Liver (tissue), 7 donors: ENCODE measurements at regions not wholly inside any gene's neighbourhood (a gene's known extent, or its start where the extent isn't known, plus 50 kb on each side); places are given as distances from the start of the nearest gene placed in this dataset.

Source experiments
- DNase-seq: peaks from one replicate; pipeline ENCODE4 v3.0.0-alpha.2; 2017; ENCODE audit warnings: low spot score
- H3K27ac ChIP-seq, 2 donors: one replicate each; pipeline ENCODE4 v1.7.0; 2013; ENCODE audit warnings: inconsistent platforms in 2 of 2, low read length in 2 of 2, control low read depth in 1 of 2, low read depth in 1 of 2, mild to moderate bottlenecking in 1 of 2
- H3K27me3 ChIP-seq, 4 donors: one replicate each; pipeline versions ENCODE4 v1.6.1 to v1.7.0; 2013; ENCODE audit warnings: low read length in 3 of 4, inconsistent platforms in 1 of 4, mild to moderate bottlenecking in 1 of 4, moderate library complexity in 1 of 4; ENCODE audit not compliant: control insufficient read depth in 4 of 4, insufficient read depth in 4 of 4
- H3K36me3 ChIP-seq, 4 donors: one replicate each; pipeline versions ENCODE4 v1.6.1 to v1.7.0; 2013; ENCODE audit warnings: low read length in 3 of 4, mild to moderate bottlenecking in 3 of 4, low read depth in 1 of 4, moderate library complexity in 1 of 4; ENCODE audit not compliant: control insufficient read depth in 4 of 4, insufficient read depth in 3 of 4
- H3K4me1 ChIP-seq, 4 donors: one replicate each; pipeline versions ENCODE4 v1.6.1 to v1.7.0; 2013; ENCODE audit warnings: low read length in 3 of 4, mild to moderate bottlenecking in 3 of 4, moderate library complexity in 1 of 4; ENCODE audit not compliant: control insufficient read depth in 4 of 4, insufficient read depth in 4 of 4
- H3K4me3 ChIP-seq, 3 donors: one replicate each; pipeline versions ENCODE4 v1.6.1 to v1.7.0; 2013; ENCODE audit warnings: low read length in 3 of 3, control low read depth in 1 of 3, low read depth in 1 of 3, mild to moderate bottlenecking in 1 of 3
- H3K9ac ChIP-seq, 2 donors: one replicate each; pipeline ENCODE4 v1.7.0; 2013; ENCODE audit warnings: low read length in 2 of 2, mild to moderate bottlenecking in 2 of 2, moderate library complexity in 2 of 2, control low read depth in 1 of 2, low read depth in 1 of 2
- H3K9me3 ChIP-seq, 4 donors: one replicate each; pipeline versions ENCODE4 v1.6.1 to v1.7.0; 2013; ENCODE audit warnings: low read length in 3 of 4; ENCODE audit not compliant: control insufficient read depth in 4 of 4
- EGR1 ChIP-seq, 2 donors: IDR thresholded peaks; 2 replicates each; pipeline ENCODE4 v1.6.1; 2016 to 2018; ENCODE audit warnings: antibody characterized with exemption in 2 of 2, low read depth in 2 of 2
- HNF4A ChIP-seq, 2 donors: conservative IDR thresholded peaks; 2 replicates each; pipeline ENCODE4 v1.6.1; 2016; ENCODE audit warnings: antibody characterized with exemption in 2 of 2, mild to moderate bottlenecking in 2 of 2
- HNF4G ChIP-seq: IDR thresholded peaks from 2 replicates; pipeline ENCODE4 v1.6.1; 2016; ENCODE audit warnings: antibody characterized with exemption
- JUND ChIP-seq, 2 donors: IDR thresholded peaks; 2 replicates each; pipeline ENCODE4 v1.6.1; 2016; ENCODE audit warnings: antibody characterized with exemption in 2 of 2
- NR2F2 ChIP-seq: IDR thresholded peaks from 2 replicates; pipeline ENCODE4 v1.6.1; 2016; ENCODE audit warnings: antibody characterized with exemption
- RAD21 ChIP-seq, 2 donors: IDR thresholded peaks; 2 replicates each; pipeline ENCODE4 v1.6.1; 2016; ENCODE audit warnings: antibody characterized with exemption in 2 of 2, mild to moderate bottlenecking in 2 of 2
- RXRA ChIP-seq, 2 donors: IDR thresholded peaks; 2 replicates each; pipeline ENCODE4 v1.6.1; 2017 to 2018; ENCODE audit warnings: antibody characterized with exemption in 2 of 2, mild to moderate bottlenecking in 1 of 2
- SP1 ChIP-seq: IDR thresholded peaks from 2 replicates; pipeline ENCODE4 v1.6.1; 2018; ENCODE audit warnings: antibody characterized with exemption, mild to moderate bottlenecking
- TAF1 ChIP-seq: conservative IDR thresholded peaks from 2 replicates; pipeline ENCODE4 v1.6.1; 2016; ENCODE audit warnings: antibody characterized with exemption, mild to moderate bottlenecking
- YY1 ChIP-seq: IDR thresholded peaks from 2 replicates; pipeline ENCODE4 v1.6.1; 2016; ENCODE audit warnings: antibody characterized with exemption, mild to moderate bottlenecking
- WGBS: extraction: QIAGEN DNeasy Blood & Tissue Kit; methylation state at CpG from one replicate; pipeline ENCODE4 v1.1.7; 2013; 5-methylcytosine and 5-hydroxymethylcytosine counted together
- TF ChIP-seq, protein P1 (sequence below): IDR thresholded peaks from 2 replicates; pipeline ENCODE4 v1.6.1; 2016; ENCODE audit warnings: antibody characterized with exemption
- TF ChIP-seq, protein P2 (sequence below): IDR thresholded peaks from 2 replicates; pipeline ENCODE4 v1.6.1; 2016; ENCODE audit warnings: antibody characterized with exemption
- TF ChIP-seq, protein P3 (sequence below): IDR thresholded peaks from 2 replicates; pipeline ENCODE4 v1.6.1; 2016; ENCODE audit warnings: antibody characterized with exemption, mild to moderate bottlenecking
- donor health status: healthy.
- donor health status: healthy.
- donor health status: healthy.
- donor health status: healthy.

DNA sequence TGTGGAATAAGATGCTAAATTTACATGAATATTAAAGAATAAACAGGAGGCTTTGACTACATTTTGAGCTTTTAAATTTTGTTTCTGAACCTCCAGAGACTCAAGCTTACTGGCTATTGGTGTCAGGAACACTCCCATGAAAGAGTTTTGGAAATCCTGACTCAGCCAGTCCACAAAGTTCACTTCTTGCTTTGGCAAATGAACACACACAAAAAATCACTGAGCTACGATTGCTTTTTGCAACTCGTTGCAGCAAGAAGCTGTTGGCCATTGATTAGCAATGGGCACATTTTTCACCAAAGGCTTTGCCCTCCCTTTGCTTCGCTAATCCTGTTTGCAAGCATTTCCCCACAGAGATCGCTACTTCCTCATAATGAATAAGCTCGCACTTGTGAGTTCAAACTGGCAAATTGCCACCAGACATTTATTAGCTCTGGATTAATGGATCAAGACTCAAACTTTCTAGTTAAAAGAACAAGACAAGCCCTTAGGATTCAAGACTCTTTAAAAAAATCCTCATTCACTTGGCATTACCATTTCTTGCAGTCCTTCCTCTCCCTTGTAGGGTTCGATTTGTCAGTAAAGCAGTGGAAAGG is 343.2 kb upstream of the ONECUT1 start:
- DNase-seq = no peak
- no peaks in the 10 kb centered on the region for H3K27me3 ChIP-seq
- H3K9ac ChIP-seq = no peak overlapping the region
- no peaks in the 10 kb centered on the region for H3K36me3 ChIP-seq
- H3K9me3 ChIP-seq = no peaks in the 10 kb centered on the region
- H3K4me1 ChIP-seq = peaks cover 0 to 9% (median 4%) of the 10 kb centered on the region in 4 donors
- H3K4me3 ChIP-seq = no peak overlapping the region
- TF ChIP-seq, protein P1, sequence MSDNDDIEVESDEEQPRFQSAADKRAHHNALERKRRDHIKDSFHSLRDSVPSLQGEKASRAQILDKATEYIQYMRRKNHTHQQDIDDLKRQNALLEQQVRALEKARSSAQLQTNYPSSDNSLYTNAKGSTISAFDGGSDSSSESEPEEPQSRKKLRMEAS = peak; percentile 6
- TF ChIP-seq TAF1 (no peak), SP1 (peak; percentile 63), NR2F2 (no peak), JUND (IDR thresholded peaks at IDR 0.05) (peak; percentile 94 to 99), YY1 (peak; percentile 78), RXRA (IDR thresholded peaks at IDR 0.05) (peak; percentile 44 to 66), HNF4G (peak; percentile 25), EGR1 (IDR thresholded peaks at IDR 0.05; ENCODE audit: low read depth in 2 of 2) (no peak), RAD21 (IDR thresholded peaks at IDR 0.05) (peak; percentile 54 to 62), HNF4A (conservative IDR thresholded peaks at IDR 0.05) (peak; percentile 73 to 80)
- TF ChIP-seq, protein P2, sequence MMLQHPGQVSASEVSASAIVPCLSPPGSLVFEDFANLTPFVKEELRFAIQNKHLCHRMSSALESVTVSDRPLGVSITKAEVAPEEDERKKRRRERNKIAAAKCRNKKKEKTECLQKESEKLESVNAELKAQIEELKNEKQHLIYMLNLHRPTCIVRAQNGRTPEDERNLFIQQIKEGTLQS = peak; percentile 92
- TF ChIP-seq, protein P3, sequence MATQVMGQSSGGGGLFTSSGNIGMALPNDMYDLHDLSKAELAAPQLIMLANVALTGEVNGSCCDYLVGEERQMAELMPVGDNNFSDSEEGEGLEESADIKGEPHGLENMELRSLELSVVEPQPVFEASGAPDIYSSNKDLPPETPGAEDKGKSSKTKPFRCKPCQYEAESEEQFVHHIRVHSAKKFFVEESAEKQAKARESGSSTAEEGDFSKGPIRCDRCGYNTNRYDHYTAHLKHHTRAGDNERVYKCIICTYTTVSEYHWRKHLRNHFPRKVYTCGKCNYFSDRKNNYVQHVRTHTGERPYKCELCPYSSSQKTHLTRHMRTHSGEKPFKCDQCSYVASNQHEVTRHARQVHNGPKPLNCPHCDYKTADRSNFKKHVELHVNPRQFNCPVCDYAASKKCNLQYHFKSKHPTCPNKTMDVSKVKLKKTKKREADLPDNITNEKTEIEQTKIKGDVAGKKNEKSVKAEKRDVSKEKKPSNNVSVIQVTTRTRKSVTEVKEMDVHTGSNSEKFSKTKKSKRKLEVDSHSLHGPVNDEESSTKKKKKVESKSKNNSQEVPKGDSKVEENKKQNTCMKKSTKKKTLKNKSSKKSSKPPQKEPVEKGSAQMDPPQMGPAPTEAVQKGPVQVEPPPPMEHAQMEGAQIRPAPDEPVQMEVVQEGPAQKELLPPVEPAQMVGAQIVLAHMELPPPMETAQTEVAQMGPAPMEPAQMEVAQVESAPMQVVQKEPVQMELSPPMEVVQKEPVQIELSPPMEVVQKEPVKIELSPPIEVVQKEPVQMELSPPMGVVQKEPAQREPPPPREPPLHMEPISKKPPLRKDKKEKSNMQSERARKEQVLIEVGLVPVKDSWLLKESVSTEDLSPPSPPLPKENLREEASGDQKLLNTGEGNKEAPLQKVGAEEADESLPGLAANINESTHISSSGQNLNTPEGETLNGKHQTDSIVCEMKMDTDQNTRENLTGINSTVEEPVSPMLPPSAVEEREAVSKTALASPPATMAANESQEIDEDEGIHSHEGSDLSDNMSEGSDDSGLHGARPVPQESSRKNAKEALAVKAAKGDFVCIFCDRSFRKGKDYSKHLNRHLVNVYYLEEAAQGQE = no peak
- no peak overlapping the region for H3K27ac ChIP-seq
- 43% methylated on average over 6 of the region's 6 CpGs for WGBS

DNA sequence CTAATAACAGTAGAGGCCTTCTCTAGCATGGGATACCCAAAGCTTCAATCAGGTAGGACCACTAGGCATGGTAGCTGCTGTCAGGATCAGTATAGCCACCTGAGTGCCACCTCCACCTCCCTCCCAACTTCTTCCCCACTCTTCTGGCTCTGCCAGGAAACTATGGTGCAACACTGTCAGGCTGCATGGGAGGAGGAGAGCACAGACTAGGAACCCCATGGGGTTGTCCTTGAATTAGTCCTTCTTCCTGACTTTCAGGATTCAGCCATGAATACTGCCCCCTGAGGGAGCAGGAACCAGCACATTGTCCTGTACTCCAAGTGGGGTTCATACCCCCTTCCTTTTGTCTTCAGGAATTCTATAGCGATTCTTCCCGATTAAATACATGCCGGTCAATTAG is 340.8 kb upstream of the ONECUT1 start:
- no peak overlapping the region for H3K27ac ChIP-seq
- WGBS = 98% methylated on average over 3 of the region's 3 CpGs
- peaks cover 0 to 9% (median 4%) of the 10 kb centered on the region in 4 donors for H3K4me1 ChIP-seq
- no peaks in the 10 kb centered on the region for H3K9me3 ChIP-seq
- H3K9ac ChIP-seq = no peak overlapping the region
- H3K4me3 ChIP-seq = no peak overlapping the region
- no peak for DNase-seq
- H3K27me3 ChIP-seq = no peaks in the 10 kb centered on the region
- TF ChIP-seq JUND (IDR thresholded peaks at IDR 0.05) (no peak), YY1 (no peak), RXRA (IDR thresholded peaks at IDR 0.05) (no peak), TAF1 (no peak)
- TF ChIP-seq, protein P3 = no peak
- no peaks in the 10 kb centered on the region for H3K36me3 ChIP-seq
